IMR-90 (cell line): ENCODE measurements at regions not wholly inside any gene's neighbourhood (a gene's known extent, or its start where the extent isn't known, plus 50 kb on each side); places are given as distances from the start of the nearest gene placed in this dataset.

Experiments used
- ATAC-seq: fragments of 200-7000 bp; cut with Tn5 transposase; 2 replicates; pipeline ENCODE4 v1.9.1; 2020; ENCODE audit warnings: low read depth, mild to moderate bottlenecking, moderate library complexity
- BruUV-seq: library from RNA; stranded (reverse); fragments of 400-500 nt; replicated peaks from 2 replicates; lab custom pipeline; 2021; lab: Mats Ljungman, UMichigan
- CTCF ChIA-PET: fragments of 300-600 bp; formaldehyde crosslinking; extraction: SDS; loops from one replicate; lab custom pipeline; 2021; ENCODE audit warnings: antibody characterized with exemption; lab: Yijun Ruan, JAX
- POLR2A ChIA-PET: fragments of 300-600 bp; sonication (Branson Sonifier 250); formaldehyde crosslinking; loops from one replicate; lab custom pipeline; 2022; ENCODE audit warnings: antibody characterized with exemption; ENCODE audit not compliant: unreplicated experiment; lab: Charles Lee
- DNase-seq: peaks from one replicate; pipeline ENCODE4 v3.0.0; 2013
- H2AFZ ChIP-seq: replicated peaks from 2 replicates; pipeline ENCODE3; 2013; ENCODE audit warnings: low read length, mild to moderate bottlenecking; ENCODE audit not compliant: poor library complexity
- H2AK5ac ChIP-seq: 2 replicates; pipeline ENCODE4 v1.6.1; 2013; ENCODE audit warnings: low read depth, low read length, inconsistent platforms
- H2AK9ac ChIP-seq: replicated peaks from 2 replicates; pipeline ENCODE3; 2013; ENCODE audit warnings: mild to moderate bottlenecking, low read depth, low read length, moderate library complexity; ENCODE audit not compliant: poor library complexity
- H2BK120ac ChIP-seq: 2 replicates; pipeline ENCODE4 v1.6.1; 2013; ENCODE audit warnings: low read depth, low read length, inconsistent platforms
- H2BK15ac ChIP-seq: 3 replicates; pipeline ENCODE4 v1.6.1; 2013; ENCODE audit warnings: low read depth, low read length, inconsistent platforms
- H2BK20ac ChIP-seq: 2 replicates; pipeline ENCODE4 v1.6.1; 2013; ENCODE audit warnings: low read depth, mild to moderate bottlenecking, inconsistent platforms, low read length, moderate library complexity
- H2BK5ac ChIP-seq: 2 replicates; pipeline ENCODE4 v1.6.1; 2013; ENCODE audit warnings: mild to moderate bottlenecking, low read depth, low read length, inconsistent platforms; ENCODE audit not compliant: poor library complexity, severe bottlenecking
- H3K14ac ChIP-seq: replicated peaks from 2 replicates; pipeline ENCODE4 v1.6.1; 2013; ENCODE audit warnings: low read depth, low read length, inconsistent platforms
- H3K18ac ChIP-seq: 2 replicates; pipeline ENCODE4 v1.6.1; 2013; ENCODE audit warnings: low read depth, low read length, control low read depth
- H3K23ac ChIP-seq: 2 replicates; pipeline ENCODE4 v1.6.1; 2013; ENCODE audit warnings: low read depth, low read length, inconsistent platforms
- H3K27ac ChIP-seq: 2 replicates; pipeline ENCODE4 v1.5.1; 2013; ENCODE audit warnings: mild to moderate bottlenecking, control low read depth, low read length; ENCODE audit not compliant: insufficient read depth
- H3K27me3 ChIP-seq: 2 replicates; pipeline ENCODE4 v1.6.1; 2013; ENCODE audit warnings: low read length; ENCODE audit not compliant: control insufficient read depth, insufficient read depth
- H3K36me3 ChIP-seq: 2 replicates; pipeline ENCODE4 v1.6.1; 2013; ENCODE audit warnings: low read length, mixed read lengths; ENCODE audit not compliant: control insufficient read depth, insufficient read depth
- H3K4ac ChIP-seq: 2 replicates; pipeline ENCODE4 v1.6.1; 2013; ENCODE audit warnings: low read depth, low read length, inconsistent platforms
- H3K4me1 ChIP-seq: 2 replicates; pipeline ENCODE4 v1.6.1; 2013; ENCODE audit warnings: low read length, mixed read lengths; ENCODE audit not compliant: control insufficient read depth, insufficient read depth
- H3K4me2 ChIP-seq: 2 replicates; pipeline ENCODE4 v1.6.1; 2013; ENCODE audit warnings: low read depth, mild to moderate bottlenecking, control low read depth, low read length, moderate library complexity
- H3K4me3 ChIP-seq: 2 replicates; pipeline ENCODE4 v1.5.1; 2013; ENCODE audit warnings: low read depth, mild to moderate bottlenecking, control low read depth, low read length, moderate library complexity; ENCODE audit not compliant: insufficient read depth
- H3K56ac ChIP-seq: 2 replicates; pipeline ENCODE4 v1.6.1; 2013; ENCODE audit warnings: low read length, inconsistent platforms; ENCODE audit not compliant: insufficient read depth; ENCODE audit errors: extremely low read depth
- H3K79me1 ChIP-seq, 2 experiments: 2 replicates each; pipeline ENCODE4 v1.6.1; 2013; ENCODE audit warnings: low read length in 2 of 2, inconsistent platforms in 1 of 2, low read depth in 1 of 2
- H3K9ac ChIP-seq: 2 replicates; pipeline ENCODE4 v1.6.1; 2013; ENCODE audit warnings: low read depth, low read length, control low read depth
- H3K9me1 ChIP-seq: 2 replicates; pipeline ENCODE4 v1.6.1; 2013; ENCODE audit warnings: low read length, inconsistent platforms; ENCODE audit not compliant: insufficient read depth
- H3K9me3 ChIP-seq: 2 replicates; pipeline ENCODE4 v1.6.1; 2013; ENCODE audit warnings: low read length; ENCODE audit not compliant: control insufficient read depth, insufficient read depth
- H4K20me1 ChIP-seq: 2 replicates; pipeline ENCODE4 v1.6.1; 2013; ENCODE audit warnings: low read length, inconsistent platforms; ENCODE audit not compliant: insufficient read depth
- H4K5ac ChIP-seq: 2 replicates; pipeline ENCODE4 v1.6.1; 2013; ENCODE audit warnings: mild to moderate bottlenecking, low read depth, low read length, control low read depth
- H4K8ac ChIP-seq, 2 experiments: 2 replicates each; pipeline ENCODE4 v1.6.1; 2013; ENCODE audit warnings: low read depth in 2 of 2, low read length in 2 of 2, control low read depth in 1 of 2, inconsistent platforms in 1 of 2
- H4K91ac ChIP-seq: 2 replicates; pipeline ENCODE4 v1.6.1; 2013; ENCODE audit warnings: low read depth, low read length, inconsistent platforms; ENCODE audit not compliant: insufficient read depth
- BHLHE40 ChIP-seq: fragments of 150-350 bp; IDR thresholded peaks from 2 replicates; pipeline ENCODE4 v1.6.1; 2016; ENCODE audit warnings: mild to moderate bottlenecking, low read depth, low read length
- CEBPB ChIP-seq: IDR thresholded peaks from 2 replicates; pipeline ENCODE4 v1.6.1; 2012; ENCODE audit warnings: low read depth, low read length, improper control_type of control experiment
- CHD1 ChIP-seq: IDR thresholded peaks from 2 replicates; pipeline ENCODE4 v1.6.1; 2012; ENCODE audit warnings: low read depth, low read length, improper control_type of control experiment
- CTCF ChIP-seq: conservative IDR thresholded peaks from 2 replicates; pipeline ENCODE4 v1.5.1; 2012; ENCODE audit warnings: mild to moderate bottlenecking, low read depth, low read length, improper control_type of control experiment
- ELK1 ChIP-seq: fragments of 150-350 bp; IDR thresholded peaks from 2 replicates; pipeline ENCODE4 v1.6.1; 2016; ENCODE audit warnings: low read depth, mild to moderate bottlenecking, low read length, moderate library complexity, borderline replicate concordance
- FOS ChIP-seq: fragments of 150-350 bp; IDR thresholded peaks from 2 replicates; pipeline ENCODE4 v1.6.1; 2016; ENCODE audit warnings: low read depth, low read length
- MAFK ChIP-seq: IDR thresholded peaks from 2 replicates; pipeline ENCODE4 v1.6.1; 2012; ENCODE audit warnings: low read depth, low read length, improper control_type of control experiment
- MAZ ChIP-seq: IDR thresholded peaks from 2 replicates; pipeline ENCODE4 v1.6.1; 2012; ENCODE audit warnings: low read depth, mild to moderate bottlenecking, low read length, improper control_type of control experiment, moderate library complexity, borderline replicate concordance
- MXI1 ChIP-seq: IDR thresholded peaks from 2 replicates; pipeline ENCODE4 v1.6.1; 2012; ENCODE audit warnings: low read depth, mild to moderate bottlenecking, low read length, moderate library complexity, borderline replicate concordance
- NFE2L2 ChIP-seq: fragments of 150-350 bp; IDR thresholded peaks from 2 replicates; pipeline ENCODE4 v1.6.1; 2016; ENCODE audit warnings: low read depth, mild to moderate bottlenecking, low read length
- POLR2A ChIP-seq: IDR thresholded peaks from 2 replicates; pipeline ENCODE4 v1.6.1; 2012; ENCODE audit warnings: mild to moderate bottlenecking, low read depth, low read length
- RAD21 ChIP-seq: IDR thresholded peaks from 2 replicates; pipeline ENCODE4 v1.6.1; 2012; ENCODE audit warnings: low read length, improper control_type of control experiment
- RCOR1 ChIP-seq: IDR thresholded peaks from 2 replicates; pipeline ENCODE4 v1.6.1; 2012; ENCODE audit warnings: mild to moderate bottlenecking, low read length, improper control_type of control experiment; ENCODE audit not compliant: insufficient replicate concordance
- RFX5 ChIP-seq: IDR thresholded peaks from 2 replicates; pipeline ENCODE4 v1.8.0; 2012; ENCODE audit warnings: low read depth, mild to moderate bottlenecking, low read length, moderate library complexity
- SMC3 ChIP-seq: fragments of 150-350 bp; IDR thresholded peaks from 2 replicates; pipeline ENCODE4 v1.6.1; 2016; ENCODE audit warnings: low read depth, mild to moderate bottlenecking, antibody characterized with exemption, low read length, moderate library complexity
- USF2 ChIP-seq: fragments of 150-350 bp; IDR thresholded peaks from 2 replicates; pipeline ENCODE4 v1.6.1; 2017; ENCODE audit warnings: mild to moderate bottlenecking, antibody characterized with exemption, low read length, low read depth
- WGBS, 2 experiments: methylation state at CpG; one replicate each; pipeline versions ENCODE4 v1.1.5 to v1.1.7; 2013; ENCODE audit warnings: missing lambda C conversion rate in 2 of 2; ENCODE audit not compliant: insufficient read length in 1 of 2; ENCODE audit errors: extremely low coverage in 2 of 2; 5-methylcytosine and 5-hydroxymethylcytosine counted together
- dilution Hi-C: fragments of 300-500 bp; cut with HindIII; formaldehyde crosslinking; loops from one replicate; pipeline ENCODE4 v1.14.3; 2018; ENCODE audit warnings: low sequenced_read_pairs; ENCODE audit not compliant: unreplicated experiment
- in situ Hi-C: fragments of 300-500 bp; cut with MboI; formaldehyde crosslinking; loops from 3 replicates; pipeline ENCODE4 v1.14.3; 2019; ENCODE audit warnings: low sequenced_read_pairs, inconsistent platforms, mixed read lengths
- intact Hi-C: fragments of 100-400 bp; cut with micrococcal nuclease; formaldehyde crosslinking; loops from 2 replicates; pipeline ENCODE4 v1.10.0; 2022

GRCh38 chr1:218980881-218981280 lies 192.8 kb upstream of the LYPLAL1 start:
- no peak for DNase-seq

More at GRCh38 chr1:218980881-218981280, 192.8 kb upstream of the LYPLAL1 start:
- no peak for TF ChIP-seq CHD1
- no peak for TF ChIP-seq MAFK
- no peak for TF ChIP-seq RFX5
- TF ChIP-seq RCOR1, result no peak
- no peak for TF ChIP-seq BHLHE40
- no peak for TF ChIP-seq ELK1
- TF ChIP-seq CTCF, result no peak
- no peak for TF ChIP-seq FOS
- TF ChIP-seq MXI1, result no peak
- no peak for TF ChIP-seq POLR2A
- TF ChIP-seq NFE2L2, result no peak
- TF ChIP-seq CEBPB, result no peak
- no peak for TF ChIP-seq MAZ
- no peak for TF ChIP-seq SMC3
- no peak for TF ChIP-seq USF2
- no peak for TF ChIP-seq RAD21
- no TSS peak for BruUV-seq
- Histone ChIP-seq H3K4me3 (no peak overlapping the region), H3K4me2 (no peak overlapping the region), H4K20me1 (no peaks in the 10 kb centered on the region), H2BK120ac (no peak overlapping the region), H3K9ac (no peak overlapping the region), H2AK9ac (no peak overlapping the region), H3K56ac (no peak overlapping the region), H3K9me1 (no peaks in the 10 kb centered on the region), H4K8ac (no peak overlapping the region), H2BK20ac (no peak overlapping the region), H4K5ac (no peak overlapping the region), H2BK15ac (no peak overlapping the region), H3K79me1 (no peaks in the 10 kb centered on the region), H3K14ac (no peak overlapping the region), H4K91ac (no peak overlapping the region), H2AK5ac (no peak overlapping the region), H2BK5ac (no peak overlapping the region), H3K27ac (no peak overlapping the region), H3K27me3 (no peaks in the 10 kb centered on the region), H3K23ac (no peak overlapping the region), H3K36me3 (no peaks in the 10 kb centered on the region), H2AFZ (no peak overlapping the region), H3K4me1 (no peaks in the 10 kb centered on the region), H3K9me3 (no peaks in the 10 kb centered on the region), H3K18ac (no peak overlapping the region), H3K4ac (no peak overlapping the region)
- dilution Hi-C loops, result no loop called here
- in situ Hi-C loops, result no loop called here
- no peak for ATAC-seq
- ChIA-PET CTCF (no interaction called here), POLR2A (no interaction called here)
- 89% methylated on average over 1 of the region's 2 CpGs; no CpG with 5 or more reads in 1 of the 2 experiments for WGBS, 2 experiments
- intact Hi-C loops, result no loop called here
